Stimulated activated CD8-positive, alpha-beta memory T cell treated with anti-CD3 and anti-CD28 coated beads, Interleukin-12 subunit alpha, Interleukin-12 subunit beta, amount 100 ng/mL, for 24 hours (primary cell): ENCODE measurements at regions not wholly inside any gene's neighbourhood (a gene's known extent, or its start where the extent isn't known, plus 50 kb on each side); places are given as distances from the start of the nearest gene placed in this dataset.
"Not testable (repeated sequence)": the region's sequence is repeated elsewhere in the genome, so short reads cannot be mapped to it uniquely, and the experiment has no call there.

Source experiments
- DNase-seq: peaks from one replicate; pipeline ENCODE4 v3.0.0-alpha.2; 2020; ENCODE audit errors: extremely low read depth

DNA sequence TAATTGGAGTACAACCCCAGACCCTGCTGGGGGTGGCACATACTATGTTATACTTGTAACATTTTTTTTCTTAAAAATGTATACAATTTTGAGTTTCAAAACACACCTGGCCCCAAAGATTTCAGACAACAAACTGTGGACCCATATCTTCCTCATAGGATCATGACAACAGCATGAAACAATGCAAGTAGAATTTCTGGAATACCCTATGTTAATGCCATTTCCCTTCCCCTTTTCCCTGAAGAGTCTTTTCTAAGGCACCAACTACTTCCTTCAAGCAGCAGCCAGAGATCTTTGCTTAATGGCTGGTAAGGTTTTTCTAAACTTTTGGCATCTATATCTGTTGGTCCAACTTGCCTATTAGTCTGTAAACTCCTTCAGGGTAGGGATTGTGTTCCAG is 99.9 kb upstream of the SERBP1 start:
- DNase-seq: no peak

DNA sequence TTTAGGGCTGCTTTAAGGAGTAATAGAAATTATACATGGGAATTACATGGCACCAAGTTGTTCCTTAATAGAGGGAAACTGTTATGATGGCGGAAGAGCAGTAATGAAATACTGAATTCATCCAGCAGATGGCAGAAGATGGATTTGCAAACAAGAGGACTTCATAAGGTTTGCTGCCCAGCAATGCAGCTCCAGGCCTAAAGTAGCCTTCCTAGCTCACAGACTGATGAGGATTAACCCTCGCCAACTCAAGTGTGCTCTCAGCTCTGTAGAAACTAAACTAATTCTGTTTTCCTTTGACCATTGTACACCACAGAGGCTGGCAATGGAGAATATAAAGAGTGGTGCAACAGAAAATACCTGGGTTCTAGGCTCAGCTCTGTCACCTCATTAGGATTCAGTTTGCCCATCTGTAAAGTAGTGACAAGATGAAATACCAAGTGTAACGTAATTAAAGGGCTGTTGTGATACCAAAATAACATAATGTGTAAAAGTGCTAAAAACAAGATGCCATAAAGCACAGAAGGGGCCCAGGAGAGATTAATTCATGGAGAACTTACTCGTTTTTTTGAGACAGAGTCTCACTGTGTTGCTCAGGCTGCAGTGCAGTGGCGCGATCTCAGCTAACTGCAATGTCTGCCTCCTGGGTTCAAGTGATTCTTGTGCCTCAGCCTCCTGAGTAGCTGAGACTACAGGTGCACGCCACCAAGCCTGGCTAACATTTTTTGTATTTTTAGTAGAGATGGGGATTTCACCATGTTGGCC is 102.4 kb upstream of the SERBP1 start:
- DNase-seq: no peak

DNA sequence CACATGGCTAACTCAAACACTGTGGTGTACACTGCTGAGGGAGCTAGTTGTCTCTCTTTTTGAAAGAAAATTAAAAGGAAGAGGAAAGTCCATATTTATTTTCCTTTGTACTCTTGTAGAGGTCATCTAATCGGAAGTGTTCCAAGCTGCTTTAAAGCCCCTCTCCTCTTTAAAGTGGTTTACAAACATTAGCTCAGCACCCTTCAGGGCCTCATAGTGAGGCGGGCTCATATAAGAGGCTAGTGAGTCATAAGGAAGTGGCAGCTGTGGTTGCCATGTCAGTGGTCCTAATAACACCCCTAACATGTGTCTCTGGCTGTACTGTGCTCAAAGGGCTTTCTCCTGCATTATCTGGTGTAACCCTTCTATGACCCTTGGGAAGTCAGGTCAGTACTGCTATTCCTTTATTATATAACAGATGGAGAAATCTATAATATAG is 104.4 kb upstream of the SERBP1 start:
- DNase-seq: no peak

DNA sequence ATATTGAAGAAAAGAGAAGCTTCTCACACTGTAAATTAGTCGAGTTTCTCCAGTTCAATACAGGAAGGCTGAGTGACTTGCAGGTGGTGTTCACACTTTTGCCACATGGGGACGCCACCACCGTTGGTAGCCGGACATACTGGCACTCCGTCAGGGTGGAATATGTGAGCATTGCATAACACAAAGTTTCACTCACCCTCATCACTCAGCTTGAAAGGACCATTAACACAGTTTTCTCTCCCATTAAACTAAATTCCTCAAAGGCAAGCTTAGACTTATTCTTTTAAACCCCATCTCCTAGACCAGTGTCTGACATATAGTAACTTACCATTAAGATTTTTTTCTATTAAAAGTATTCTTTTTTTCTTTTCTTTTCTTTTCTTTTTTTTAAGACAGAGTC is 105.3 kb upstream of the SERBP1 start:
- peak; percentile 7 for DNase-seq

DNA sequence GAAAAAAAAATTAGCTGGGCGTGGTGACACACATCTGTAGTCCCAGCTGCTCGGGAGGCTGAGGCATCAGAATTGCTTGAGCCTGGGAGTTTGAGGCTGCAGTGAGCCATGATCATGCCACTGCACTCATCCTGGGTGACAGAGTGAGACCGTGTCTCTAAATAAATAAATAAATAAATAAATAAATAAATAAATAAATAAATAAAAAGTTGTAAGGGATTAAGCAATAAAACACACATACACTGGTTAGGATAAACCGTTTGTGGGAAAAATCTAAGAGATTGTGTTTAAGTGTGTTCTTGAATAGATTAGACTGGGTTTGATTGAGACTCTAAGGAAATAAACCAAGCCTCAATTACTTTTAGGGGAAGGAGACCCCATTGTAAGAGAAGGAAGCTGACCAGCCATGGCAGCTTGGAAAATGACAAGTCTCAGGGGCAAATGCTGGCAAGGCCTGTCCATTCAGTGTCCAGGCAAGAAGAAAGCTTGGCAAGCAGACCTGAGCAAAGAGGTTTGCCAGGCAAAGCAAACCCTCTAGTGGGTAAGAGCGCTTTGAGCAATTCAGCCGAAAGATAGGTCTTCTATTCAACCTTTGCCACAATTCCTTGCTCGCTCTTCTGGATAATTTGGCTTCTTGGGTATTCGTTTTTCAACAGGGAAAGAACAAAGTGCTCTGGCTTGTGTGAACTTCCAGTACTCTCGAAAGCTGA is 106.9 kb upstream of the SERBP1 start:
- no peak for DNase-seq

DNA sequence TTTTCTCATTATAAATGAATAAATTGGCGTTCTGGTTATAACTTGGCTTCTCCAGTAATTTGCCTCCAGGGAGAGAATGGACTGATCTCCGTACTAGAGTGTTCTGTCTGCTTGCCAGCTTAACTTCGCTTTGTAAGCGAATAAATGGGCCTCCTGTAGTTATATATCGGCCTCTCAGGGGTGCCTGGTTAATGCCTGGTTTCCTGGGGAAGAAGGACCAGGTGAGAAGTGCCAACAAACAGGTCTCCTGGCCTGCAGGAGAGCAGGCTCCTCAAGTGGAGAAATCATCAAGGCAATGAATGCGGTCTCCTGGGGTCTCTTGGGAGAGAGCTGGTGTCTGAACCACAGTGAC is 107.4 kb upstream of the SERBP1 start:
- DNase-seq: no peak

DNA sequence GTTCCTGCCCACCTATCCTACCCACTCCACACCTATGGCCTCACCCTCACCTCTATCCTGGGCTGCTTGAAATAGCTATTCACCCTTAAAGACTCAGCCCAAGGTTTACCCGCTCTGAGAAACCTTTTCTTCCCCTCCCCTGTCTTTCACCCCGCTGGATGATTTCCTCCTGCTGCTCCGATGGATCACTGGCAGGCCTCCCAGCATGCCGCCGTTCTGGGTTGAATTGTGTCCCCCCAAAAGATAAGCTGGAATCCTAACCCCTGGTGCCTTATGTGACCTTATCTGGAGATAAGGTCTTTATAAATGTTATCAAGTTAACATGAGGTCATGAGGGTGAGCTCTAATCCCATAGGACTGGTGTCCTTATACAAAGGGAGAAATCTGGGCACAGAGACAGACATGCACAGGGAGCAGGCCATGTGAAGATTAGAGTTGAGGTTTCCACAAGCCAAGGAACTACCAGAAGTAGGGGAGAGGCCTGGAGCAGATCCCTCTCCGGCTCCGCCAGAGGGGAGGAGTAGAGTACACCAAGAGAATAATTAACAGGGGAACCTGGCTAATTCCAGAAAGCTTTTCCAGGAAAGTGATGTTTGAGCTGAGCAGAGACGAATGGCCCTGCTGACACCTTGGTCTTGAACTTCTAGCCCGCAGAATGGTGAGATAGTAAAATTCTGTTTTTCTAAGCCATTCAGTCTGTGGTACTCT is 110.0 kb upstream of the SERBP1 start:
- DNase-seq: no peak

DNA sequence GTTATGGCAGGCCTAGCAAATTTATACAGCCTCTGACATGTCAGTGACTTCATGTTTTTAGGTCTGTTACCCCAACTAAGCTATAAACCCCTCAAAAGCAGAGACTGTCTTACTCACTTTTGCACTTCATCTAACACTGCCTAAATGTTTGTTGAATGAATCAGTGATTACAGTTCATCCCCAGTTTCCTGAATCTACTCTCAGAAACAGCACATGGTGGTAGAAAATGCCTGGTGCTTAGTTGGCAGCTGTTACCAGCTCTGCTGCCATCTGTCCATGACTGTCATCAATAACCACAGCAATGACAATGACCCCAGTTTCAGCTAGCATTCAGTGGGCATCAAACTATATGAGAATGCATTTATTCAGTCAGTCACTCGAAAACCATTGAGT is 110.5 kb upstream of the SERBP1 start:
- DNase-seq: no peak

DNA sequence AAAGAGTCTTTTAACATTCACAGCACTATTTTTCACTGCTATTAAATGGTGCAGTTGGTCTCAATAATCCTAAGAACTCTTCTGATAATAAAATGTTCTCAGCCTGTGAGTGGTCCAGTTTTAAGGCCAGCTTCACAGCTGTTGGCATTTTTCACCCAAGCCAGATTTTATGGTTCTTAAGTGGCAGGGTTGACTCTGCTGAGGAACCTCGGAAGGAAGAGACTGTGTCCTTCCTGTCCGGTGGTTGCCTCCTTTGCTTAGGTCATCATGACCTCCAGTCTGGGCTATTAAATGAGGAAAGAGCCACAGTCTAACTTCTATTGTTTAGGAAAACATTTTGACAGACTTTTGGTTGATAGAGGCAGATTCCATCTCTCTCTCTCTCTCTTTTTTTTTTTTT is 112.5 kb upstream of the SERBP1 start:
- DNase-seq: no peak

DNA sequence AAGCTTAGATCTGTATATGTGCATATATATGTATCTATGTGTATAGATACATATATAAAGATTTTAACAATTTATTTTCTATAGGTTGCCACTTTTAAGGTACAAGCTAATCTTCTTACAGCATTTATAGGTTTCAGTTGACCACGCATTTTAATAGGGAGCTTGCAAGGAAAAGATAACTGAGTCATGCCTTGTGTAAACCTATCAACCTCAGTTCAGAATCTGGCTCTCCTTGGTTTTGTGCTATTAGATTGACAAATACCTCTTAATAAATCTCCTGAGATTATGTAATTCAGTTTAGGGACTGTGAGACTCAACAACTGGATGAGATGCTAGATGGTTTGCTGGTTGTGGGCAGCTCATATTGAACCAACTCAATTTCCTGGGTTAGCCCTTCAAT is 114.7 kb upstream of the SERBP1 start:
- DNase-seq: no peak

DNA sequence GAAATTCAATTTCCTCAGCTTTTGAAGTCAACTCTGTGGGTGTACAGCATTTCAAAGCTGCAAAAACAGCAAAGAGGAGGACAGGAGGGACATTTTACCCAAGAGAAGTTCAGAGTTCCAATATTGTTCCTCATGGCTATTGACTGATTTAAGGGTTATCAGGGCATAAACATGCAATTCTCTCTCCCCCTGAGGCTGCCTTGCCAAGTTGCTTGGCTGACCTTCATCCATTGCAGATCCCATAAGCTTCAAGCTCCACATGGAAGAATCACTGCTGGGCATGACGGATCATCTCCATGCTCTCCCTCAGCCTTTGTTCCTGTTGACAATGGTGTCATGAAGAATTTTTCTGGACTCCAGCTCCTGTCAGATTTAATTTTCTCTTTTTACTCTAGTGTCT is 115.2 kb upstream of the SERBP1 start:
- no peak for DNase-seq

DNA sequence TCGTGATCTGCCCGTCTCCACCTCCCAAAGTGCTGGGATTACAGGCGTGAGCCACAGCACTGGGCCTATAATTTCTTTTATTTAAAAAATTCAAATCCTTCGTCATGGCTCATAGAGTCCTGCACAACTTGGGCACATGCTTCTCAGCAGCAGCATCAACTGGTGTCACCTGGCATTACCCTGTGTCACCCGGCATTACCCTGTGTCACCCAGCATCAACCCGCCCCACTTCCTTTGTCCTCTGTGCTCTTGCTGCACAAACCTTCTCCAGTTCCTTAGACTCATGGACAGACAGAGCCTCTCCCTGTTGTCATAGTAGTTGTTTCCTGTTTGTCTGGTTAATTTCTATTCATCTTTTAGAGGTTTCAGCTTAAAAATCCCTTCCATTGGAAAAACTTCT is 121.2 kb upstream of the SERBP1 start:
- no peak for DNase-seq

DNA sequence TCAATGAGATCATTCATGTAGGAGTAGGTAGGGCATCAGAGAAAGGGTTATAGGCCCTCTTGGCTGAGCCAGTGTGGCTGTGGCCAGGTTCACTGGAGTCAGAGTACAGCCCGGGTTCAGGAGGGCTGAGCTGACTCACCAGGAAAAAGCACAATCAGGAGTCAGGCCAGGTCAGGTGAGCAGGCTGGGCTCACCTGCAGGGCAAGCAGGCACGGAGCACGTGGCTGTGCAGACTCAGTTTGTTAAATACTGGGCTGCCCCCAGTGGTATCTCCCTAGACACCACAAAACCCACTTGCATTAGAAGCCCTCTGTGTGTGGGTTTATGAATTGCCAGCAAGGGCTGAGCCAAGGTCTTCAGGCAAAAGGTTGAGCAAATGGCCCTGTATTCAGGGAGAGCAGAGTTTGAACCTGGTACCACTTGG is 122.1 kb upstream of the SERBP1 start:
- no peak for DNase-seq

DNA sequence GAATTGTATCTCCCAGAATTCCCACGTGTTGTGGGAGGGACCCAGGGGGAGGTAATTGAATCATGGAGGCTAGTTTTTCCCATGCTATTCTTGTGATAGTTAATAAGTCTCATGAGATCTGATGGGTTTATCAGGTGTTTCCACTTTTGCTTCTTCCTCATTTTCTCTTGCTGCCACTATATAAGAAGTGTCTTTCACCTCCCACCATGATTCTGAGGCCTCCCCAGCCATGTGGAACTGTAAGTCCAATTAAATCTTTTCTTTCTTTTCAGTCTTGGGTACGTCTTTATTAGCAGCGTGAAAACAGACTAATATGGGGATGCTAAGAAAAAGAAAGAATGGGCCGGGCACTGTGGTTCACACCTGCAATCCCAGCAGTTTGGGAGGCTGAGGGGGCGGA is 124.0 kb upstream of the SERBP1 start:
- DNase-seq: not testable (repeated sequence)

DNA sequence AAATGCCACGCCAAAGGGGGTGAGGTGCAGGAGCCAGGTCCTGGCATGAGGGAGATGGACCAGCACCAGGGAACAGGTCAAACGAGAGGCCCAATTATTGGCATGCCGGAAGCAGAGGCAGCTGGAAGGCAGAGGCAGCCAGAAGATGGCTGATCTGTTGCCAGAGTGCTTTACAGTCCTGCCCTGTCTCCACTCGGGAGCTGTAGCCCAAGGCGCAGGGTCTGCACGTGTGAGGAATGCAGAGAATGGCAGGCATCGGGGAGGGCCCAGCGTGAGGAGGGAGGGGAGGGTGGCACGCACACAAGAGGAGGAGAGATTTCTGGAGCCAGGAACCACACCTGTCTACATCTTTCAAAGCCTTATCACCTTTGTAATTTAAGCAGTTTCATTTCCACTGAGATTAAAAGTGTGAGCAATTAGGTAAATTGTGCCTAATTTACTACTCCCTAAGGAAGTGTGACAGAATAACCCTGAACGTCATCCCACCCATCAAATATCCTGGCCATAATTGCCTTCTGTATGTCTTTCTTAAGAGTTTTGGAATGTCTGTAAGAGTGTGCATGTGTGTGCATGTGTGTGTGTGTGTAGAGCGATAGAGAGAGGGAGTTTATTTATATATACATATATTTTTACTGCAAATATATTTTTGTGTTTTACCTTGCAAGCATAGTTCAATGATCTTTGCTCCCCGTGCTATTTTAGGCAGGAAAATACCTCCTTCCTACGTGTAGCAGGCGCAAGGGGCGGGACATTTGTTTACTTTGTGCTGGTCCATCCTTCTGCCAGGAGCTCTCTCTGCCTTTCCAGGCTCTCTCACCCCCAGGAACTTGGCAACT is 125.5 kb upstream of the SERBP1 start:
- no peak for DNase-seq

DNA sequence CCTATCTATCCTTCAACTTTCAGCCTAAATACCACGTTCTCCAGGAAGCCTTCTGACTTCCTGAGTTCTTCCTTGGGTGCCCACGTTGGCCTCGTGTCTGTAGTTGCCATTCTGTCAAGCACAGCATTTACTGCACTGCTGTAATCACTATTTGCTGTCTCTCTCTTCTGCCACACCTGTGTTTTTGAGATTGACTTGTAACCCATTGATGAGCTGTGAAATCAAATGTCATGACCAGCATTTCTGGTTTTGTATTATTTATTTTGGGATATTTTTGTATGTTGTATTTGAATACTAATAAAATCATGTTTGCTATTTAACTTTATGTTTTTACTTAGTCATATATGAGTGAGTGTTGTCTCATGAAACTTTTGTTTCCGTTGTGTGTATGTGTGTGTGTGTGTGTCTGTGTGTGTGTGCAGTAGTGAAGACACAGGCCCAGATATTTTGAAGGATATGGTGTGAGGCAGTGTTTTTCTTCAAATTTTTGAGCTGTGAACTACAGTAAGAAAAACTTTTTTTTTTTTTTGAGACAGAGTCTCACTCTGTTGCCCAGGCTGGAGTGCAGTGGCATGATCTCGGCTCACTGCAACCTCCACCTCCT is 126.2 kb upstream of the SERBP1 start:
- no peak for DNase-seq

DNA sequence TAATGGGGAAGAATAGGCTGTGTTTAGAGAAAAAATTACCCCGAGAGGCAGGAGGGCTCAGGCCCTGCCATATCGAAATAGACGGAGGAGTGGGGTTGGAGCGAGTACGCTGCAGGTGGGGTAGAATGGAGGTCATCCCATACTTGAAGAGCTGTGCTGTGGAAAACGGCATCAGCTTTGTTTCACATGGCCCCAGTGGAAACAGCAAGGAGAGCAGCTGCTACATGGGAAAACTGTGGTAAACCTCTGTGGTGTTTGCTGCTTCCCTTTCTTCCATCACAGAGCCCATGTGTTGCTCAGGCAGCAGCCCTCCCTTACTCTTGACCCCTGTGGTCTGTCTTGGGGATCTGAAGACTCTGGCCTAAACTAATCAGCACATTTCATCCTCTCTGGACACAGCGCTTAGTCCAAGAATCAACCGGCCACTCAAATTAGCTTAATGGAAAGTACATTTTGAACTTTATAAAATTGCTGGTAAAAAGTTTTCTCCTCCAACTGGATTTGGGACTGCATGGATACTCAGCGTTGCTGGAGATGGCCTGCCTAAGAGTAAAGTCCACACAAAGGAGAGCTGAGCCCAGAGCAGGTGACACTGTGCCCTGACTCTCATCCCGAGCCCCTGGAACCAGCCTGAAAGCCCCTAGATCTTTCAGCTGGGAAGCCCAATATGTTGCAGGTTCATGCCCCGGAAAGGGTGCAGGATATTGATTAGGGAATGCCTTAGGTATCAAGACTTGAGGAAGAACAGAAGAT is 127.1 kb upstream of the GADD45A start:
- DNase-seq: no peak

DNA sequence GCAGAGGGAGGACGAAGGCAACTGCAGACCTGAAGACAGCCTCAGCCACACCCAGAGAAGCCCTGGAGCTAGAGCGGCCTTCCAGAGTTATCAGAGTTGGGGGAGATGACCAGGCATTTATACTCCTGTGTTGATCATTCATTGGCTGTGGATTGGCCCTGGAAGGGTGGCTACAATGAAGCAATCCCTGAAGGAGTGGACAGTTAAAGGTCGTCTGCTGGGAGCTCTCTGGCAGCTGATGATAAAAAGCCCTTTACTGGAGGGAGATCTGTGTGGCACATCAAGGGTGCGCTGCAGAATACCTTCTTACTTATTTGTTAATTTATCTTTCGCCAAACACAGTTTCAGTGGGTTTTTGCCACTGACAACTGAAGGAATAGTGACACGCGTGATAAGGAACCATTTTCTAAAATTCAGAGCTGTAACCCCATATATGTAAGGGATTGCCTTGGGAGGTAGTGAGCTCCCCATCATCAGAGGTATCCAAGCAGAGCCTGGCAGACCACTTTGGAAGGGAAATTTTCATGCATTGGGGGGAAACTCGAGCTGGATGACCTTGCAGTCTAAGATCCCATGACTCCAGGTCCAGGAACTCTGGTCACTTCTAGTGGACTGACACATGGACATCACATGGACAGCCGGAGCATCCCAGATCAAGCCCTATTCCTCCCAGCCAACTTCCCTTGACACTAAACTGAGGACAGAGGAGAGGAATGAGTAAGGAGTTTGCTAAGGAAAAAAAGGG is 126.4 kb upstream of the GADD45A start:
- no peak for DNase-seq

DNA sequence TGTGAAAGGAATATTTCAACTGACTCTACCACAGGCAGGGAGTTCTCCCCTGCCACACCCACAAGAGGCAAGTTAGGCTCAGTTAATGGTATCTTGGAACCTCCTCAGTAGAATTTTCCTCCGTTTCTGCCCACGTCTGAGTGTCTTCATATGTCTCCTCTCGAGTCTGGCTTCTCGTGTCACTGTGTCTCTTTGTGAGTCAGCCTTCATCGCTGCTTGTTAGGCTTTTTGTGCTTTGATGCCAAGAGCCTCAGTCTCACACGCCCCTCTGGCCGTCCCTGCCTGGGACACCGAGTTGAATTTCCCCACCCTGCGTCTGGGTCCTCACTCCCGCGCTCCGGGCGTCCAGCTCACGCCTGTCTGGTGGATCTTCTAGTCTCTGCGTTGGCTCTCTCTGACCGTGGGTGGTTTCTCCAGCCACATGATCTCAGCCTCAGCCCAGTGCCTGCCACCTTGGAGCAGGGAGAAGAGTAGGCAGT is 125.7 kb upstream of the GADD45A start:
- no peak for DNase-seq
